ENCODE measurements at regions not wholly inside any gene's neighbourhood (a gene's known extent, or its start where the extent isn't known, plus 50 kb on each side); places are given as distances from the start of the nearest gene placed in this dataset.

DNA sequence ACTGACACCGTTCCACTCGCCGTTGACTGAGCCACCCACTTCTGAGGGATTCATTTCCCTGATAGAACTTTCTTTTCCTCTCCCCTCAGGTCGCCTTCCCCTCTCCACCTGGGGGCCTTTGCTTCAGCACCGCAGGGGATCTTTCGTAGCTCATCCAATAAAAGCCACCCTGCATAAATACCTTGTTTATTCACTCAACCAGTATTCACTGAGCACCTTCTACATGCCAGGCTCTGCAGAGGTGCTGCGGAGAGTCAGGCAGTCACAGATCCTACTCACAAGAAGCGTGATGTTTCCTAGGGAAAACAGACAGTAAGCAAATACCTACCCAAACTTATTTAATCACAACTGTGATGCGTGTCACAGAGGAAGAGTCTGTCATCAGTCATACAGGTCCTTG is 127.7 kb downstream of the TEX36 start:
- TF ChIP-seq, protein P1, sequence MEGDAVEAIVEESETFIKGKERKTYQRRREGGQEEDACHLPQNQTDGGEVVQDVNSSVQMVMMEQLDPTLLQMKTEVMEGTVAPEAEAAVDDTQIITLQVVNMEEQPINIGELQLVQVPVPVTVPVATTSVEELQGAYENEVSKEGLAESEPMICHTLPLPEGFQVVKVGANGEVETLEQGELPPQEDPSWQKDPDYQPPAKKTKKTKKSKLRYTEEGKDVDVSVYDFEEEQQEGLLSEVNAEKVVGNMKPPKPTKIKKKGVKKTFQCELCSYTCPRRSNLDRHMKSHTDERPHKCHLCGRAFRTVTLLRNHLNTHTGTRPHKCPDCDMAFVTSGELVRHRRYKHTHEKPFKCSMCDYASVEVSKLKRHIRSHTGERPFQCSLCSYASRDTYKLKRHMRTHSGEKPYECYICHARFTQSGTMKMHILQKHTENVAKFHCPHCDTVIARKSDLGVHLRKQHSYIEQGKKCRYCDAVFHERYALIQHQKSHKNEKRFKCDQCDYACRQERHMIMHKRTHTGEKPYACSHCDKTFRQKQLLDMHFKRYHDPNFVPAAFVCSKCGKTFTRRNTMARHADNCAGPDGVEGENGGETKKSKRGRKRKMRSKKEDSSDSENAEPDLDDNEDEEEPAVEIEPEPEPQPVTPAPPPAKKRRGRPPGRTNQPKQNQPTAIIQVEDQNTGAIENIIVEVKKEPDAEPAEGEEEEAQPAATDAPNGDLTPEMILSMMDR (IDR thresholded peaks at IDR 0.05): no peak
- no peak for TF ChIP-seq EZH2 (IDR thresholded peaks at IDR 0.05; ENCODE audit: borderline replicate concordance, insufficient read depth, low read depth, low read length, poor library complexity, severe bottlenecking)

Data from B cell (primary cell).